ENCODE measurements at regions not wholly inside any gene's neighbourhood (a gene's known extent, or its start where the extent isn't known, plus 50 kb on each side); places are given as distances from the start of the nearest gene placed in this dataset.
"Not testable (repeated sequence)": the region's sequence is repeated elsewhere in the genome, so short reads cannot be mapped to it uniquely, and the experiment has no call there.

- Mint-ChIP-seq H3K27ac (no peak overlapping the region), H3K4me3 (no peak overlapping the region), H3K9me3 (no peaks in the 10 kb centered on the region), H3K4me1 (ENCODE audit: low read depth) (no peaks in the 10 kb centered on the region), H3K36me3 (ENCODE audit: low read depth) (no peaks in the 10 kb centered on the region), H3K27me3 (peaks cover 6% of the 10 kb centered on the region)
Observed at GRCh38 chr9:19640014-19640413, 148.8 kb downstream of the SLC24A2 start.

- Mint-ChIP-seq H3K9me3 (no peaks in the 10 kb centered on the region), H3K27ac (no peak overlapping the region), H3K4me1 (ENCODE audit: low read depth) (no peaks in the 10 kb centered on the region), H3K4me3 (no peak overlapping the region), H3K36me3 (ENCODE audit: low read depth) (no peaks in the 10 kb centered on the region), H3K27me3 (peaks cover 6% of the 10 kb centered on the region)
Observed at GRCh38 chr9:19637084-19637483, 151.8 kb downstream of the SLC24A2 start.

- no peak overlapping the region for H3K4me3 Mint-ChIP-seq
- H3K27ac Mint-ChIP-seq: no peak overlapping the region
- peaks cover 6% of the 10 kb centered on the region for H3K27me3 Mint-ChIP-seq
- H3K36me3 Mint-ChIP-seq (ENCODE audit: low read depth): no peaks in the 10 kb centered on the region
- H3K4me1 Mint-ChIP-seq (ENCODE audit: low read depth): no peaks in the 10 kb centered on the region
- H3K9me3 Mint-ChIP-seq: no peaks in the 10 kb centered on the region
Observed at GRCh38 chr9:19634881-19635280, 154.0 kb downstream of the SLC24A2 start.

GRCh38 chr9:19631181-19631580 is 157.7 kb downstream of the SLC24A2 start:
- Mint-ChIP-seq H3K27me3 (no peaks in the 10 kb centered on the region), H3K9me3 (no peaks in the 10 kb centered on the region)

GRCh38 chr9:19630760-19631159 is 158.1 kb downstream of the SLC24A2 start:
- Mint-ChIP-seq H3K36me3 (ENCODE audit: low read depth) (no peaks in the 10 kb centered on the region), H3K4me3 (no peak overlapping the region), H3K9me3 (no peaks in the 10 kb centered on the region), H3K4me1 (ENCODE audit: low read depth) (no peaks in the 10 kb centered on the region), H3K27me3 (no peaks in the 10 kb centered on the region), H3K27ac (no peak overlapping the region)

More at GRCh38 chr9:19631181-19631580, 157.7 kb downstream of the SLC24A2 start:
- Mint-ChIP-seq H3K4me1 (ENCODE audit: low read depth) (no peaks in the 10 kb centered on the region), H3K27ac (no peak overlapping the region), H3K36me3 (ENCODE audit: low read depth) (no peaks in the 10 kb centered on the region), H3K4me3 (no peak overlapping the region)

GRCh38 chr9:19629488-19629887 is 159.3 kb downstream of the SLC24A2 start:
- no peaks in the 10 kb centered on the region for H3K9me3 Mint-ChIP-seq
- no peak overlapping the region for H3K27ac Mint-ChIP-seq
- no peaks in the 10 kb centered on the region for H3K27me3 Mint-ChIP-seq
- H3K4me1 Mint-ChIP-seq (ENCODE audit: low read depth): no peaks in the 10 kb centered on the region
- no peaks in the 10 kb centered on the region for H3K36me3 Mint-ChIP-seq (ENCODE audit: low read depth)
- H3K4me3 Mint-ChIP-seq: no peak overlapping the region

- not testable (repeated sequence) for H3K9me3 Mint-ChIP-seq; H3K36me3 Mint-ChIP-seq (ENCODE audit: low read depth); H3K4me3 Mint-ChIP-seq; H3K27ac Mint-ChIP-seq; H3K4me1 Mint-ChIP-seq (ENCODE audit: low read depth); H3K27me3 Mint-ChIP-seq
Observed at GRCh38 chr9:19625426-19625825, 163.4 kb downstream of the SLC24A2 start.

- H3K27ac Mint-ChIP-seq: no peak overlapping the region
- peaks cover 7% of the 10 kb centered on the region for H3K27me3 Mint-ChIP-seq
- no peaks in the 10 kb centered on the region for H3K36me3 Mint-ChIP-seq (ENCODE audit: low read depth)
- H3K4me3 Mint-ChIP-seq: no peak overlapping the region
- no peaks in the 10 kb centered on the region for H3K4me1 Mint-ChIP-seq (ENCODE audit: low read depth)
- no peaks in the 10 kb centered on the region for H3K9me3 Mint-ChIP-seq
Observed at GRCh38 chr9:19624519-19624918, 164.3 kb downstream of the SLC24A2 start.

- no peaks in the 10 kb centered on the region for H3K9me3 Mint-ChIP-seq
- peaks cover 12% of the 10 kb centered on the region for H3K27me3 Mint-ChIP-seq
- H3K4me1 Mint-ChIP-seq (ENCODE audit: low read depth): no peaks in the 10 kb centered on the region
- H3K4me3 Mint-ChIP-seq: no peak overlapping the region
- H3K27ac Mint-ChIP-seq: no peak overlapping the region
- no peaks in the 10 kb centered on the region for H3K36me3 Mint-ChIP-seq (ENCODE audit: low read depth)
Observed at GRCh38 chr9:19623941-19624340, 164.9 kb downstream of the SLC24A2 start.

- Mint-ChIP-seq H3K9me3 (no peaks in the 10 kb centered on the region), H3K27me3 (peaks cover 18% of the 10 kb centered on the region), H3K4me3 (no peak overlapping the region), H3K36me3 (ENCODE audit: low read depth) (no peaks in the 10 kb centered on the region), H3K27ac (no peak overlapping the region), H3K4me1 (ENCODE audit: low read depth) (no peaks in the 10 kb centered on the region)
Observed at GRCh38 chr9:19620326-19620725, 168.5 kb downstream of the SLC24A2 start.

GRCh38 chr9:19619221-19619620 is 169.6 kb downstream of the SLC24A2 start:
- no peak overlapping the region for H3K4me3 Mint-ChIP-seq

DNA sequence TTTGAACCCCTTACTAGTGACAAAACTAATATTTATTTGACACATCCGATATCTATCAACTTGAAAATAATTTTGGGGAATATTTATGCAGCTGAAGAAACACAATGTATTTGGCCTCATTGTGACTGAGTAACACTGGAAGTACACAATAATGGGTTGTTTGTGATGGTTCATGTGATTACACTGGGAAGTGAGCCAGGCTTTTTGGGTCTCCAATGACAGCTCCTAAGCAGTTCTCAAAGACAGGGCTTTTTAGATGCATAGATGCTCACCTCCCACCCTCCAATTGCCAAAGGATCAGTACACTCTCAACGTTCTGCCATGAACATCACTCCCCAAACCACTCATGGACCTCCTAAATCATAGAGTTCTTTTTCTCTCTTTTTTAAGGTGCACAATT is 170.0 kb downstream of the SLC24A2 start:
- Mint-ChIP-seq H3K4me3 (no peak overlapping the region), H3K4me1 (ENCODE audit: low read depth) (no peaks in the 10 kb centered on the region), H3K27me3 (peaks cover 22% of the 10 kb centered on the region), H3K9me3 (no peaks in the 10 kb centered on the region), H3K36me3 (ENCODE audit: low read depth) (no peaks in the 10 kb centered on the region), H3K27ac (no peak overlapping the region)

More at GRCh38 chr9:19619221-19619620, 169.6 kb downstream of the SLC24A2 start:
- Mint-ChIP-seq H3K4me1 (ENCODE audit: low read depth) (no peaks in the 10 kb centered on the region), H3K36me3 (ENCODE audit: low read depth) (no peaks in the 10 kb centered on the region), H3K27me3 (peaks cover 22% of the 10 kb centered on the region), H3K27ac (no peak overlapping the region), H3K9me3 (no peaks in the 10 kb centered on the region)

GRCh38 chr9:19615036-19615624 is 173.7 kb downstream of the SLC24A2 start:
- H3K4me1 Mint-ChIP-seq (ENCODE audit: low read depth): no peaks in the 10 kb centered on the region
- H3K36me3 Mint-ChIP-seq (ENCODE audit: low read depth): no peaks in the 10 kb centered on the region
- H3K9me3 Mint-ChIP-seq: no peaks in the 10 kb centered on the region
- no peak overlapping the region for H3K4me3 Mint-ChIP-seq
- H3K27ac Mint-ChIP-seq: no peak overlapping the region
- peaks cover 16% of the 10 kb centered on the region for H3K27me3 Mint-ChIP-seq

GRCh38 chr9:19614294-19614693 is 174.5 kb downstream of the SLC24A2 start:
- Mint-ChIP-seq H3K27ac (no peak overlapping the region), H3K9me3 (no peaks in the 10 kb centered on the region), H3K4me3 (no peak overlapping the region), H3K36me3 (ENCODE audit: low read depth) (no peaks in the 10 kb centered on the region), H3K4me1 (ENCODE audit: low read depth) (no peaks in the 10 kb centered on the region), H3K27me3 (peaks cover 13% of the 10 kb centered on the region)

- Mint-ChIP-seq H3K9me3 (no peaks in the 10 kb centered on the region), H3K27me3 (peaks cover 5% of the 10 kb centered on the region), H3K27ac (no peak overlapping the region), H3K4me3 (no peak overlapping the region), H3K4me1 (ENCODE audit: low read depth) (no peaks in the 10 kb centered on the region), H3K36me3 (ENCODE audit: low read depth) (no peaks in the 10 kb centered on the region)
Observed at GRCh38 chr9:19600538-19600937, 188.3 kb downstream of the SLC24A2 start.

- no peaks in the 10 kb centered on the region for H3K36me3 Mint-ChIP-seq (ENCODE audit: low read depth)
- H3K4me3 Mint-ChIP-seq: no peak overlapping the region
- no peaks in the 10 kb centered on the region for H3K4me1 Mint-ChIP-seq (ENCODE audit: low read depth)
- H3K27me3 Mint-ChIP-seq: peaks cover 12% of the 10 kb centered on the region
- no peak overlapping the region for H3K27ac Mint-ChIP-seq
- no peaks in the 10 kb centered on the region for H3K9me3 Mint-ChIP-seq
Observed at GRCh38 chr9:19598722-19599121, 189.9 kb downstream of the ACER2 start.

Data from stimulated activated naive CD8-positive, alpha-beta T cell treated with anti-CD3 and anti-CD28 coated beads, Interleukin-15, Interleukin-2, amounts not matched to agents 100 ng/mL and 50 ng/mL, for 24 hours (primary cell).